NB4 (cell line): ENCODE measurements at regions not wholly inside any gene's neighbourhood (a gene's known extent, or its start where the extent isn't known, plus 50 kb on each side); places are given as distances from the start of the nearest gene placed in this dataset.

ENCODE experiments used
- CTCF ChIP-seq: IDR thresholded peaks from one replicate; pipeline ENCODE4 v1.5.1; 2012; ENCODE audit warnings: low read depth, low read length
- MAX ChIP-seq: IDR thresholded peaks from 2 replicates; pipeline ENCODE4 v1.6.1; 2011; ENCODE audit warnings: low read depth, low read length
- MYC ChIP-seq: IDR thresholded peaks from 2 replicates; pipeline ENCODE4 v1.6.1; 2011; ENCODE audit warnings: low read depth, low read length
- POLR2A ChIP-seq: IDR thresholded peaks from 2 replicates; pipeline ENCODE4 v1.6.1; 2011; ENCODE audit warnings: mild to moderate bottlenecking; ENCODE audit not compliant: insufficient read length; ENCODE audit errors: extremely low read depth

- TF ChIP-seq CTCF = no peak
- TF ChIP-seq POLR2A = no peak
- no peak for TF ChIP-seq MAX
- TF ChIP-seq MYC = no peak
Measured at GRCh38 chr12:92248977-92249376, 103.3 kb upstream of the BTG1 start.
